ENCODE measurements at regions not wholly inside any gene's neighbourhood (a gene's known extent, or its start where the extent isn't known, plus 50 kb on each side); places are given as distances from the start of the nearest gene placed in this dataset.

GRCh38 chr10:8502573-8502972 lies 448.1 kb downstream of the GATA3 start:
- no peaks in the 10 kb centered on the region for H3K9me3 ChIP-seq
- DNase-seq (no peak), ATAC-seq (no peak)

GRCh38 chr10:8504499-8504898 lies 450.0 kb downstream of the GATA3 start:
- Histone ChIP-seq H3K4me3 (no peak overlapping the region), H3K36me3 (no peaks in the 10 kb centered on the region), H3K4me1 (no peaks in the 10 kb centered on the region), H3K27me3 (peaks cover 0 to 4% (median 0%) of the 10 kb centered on the region in 4 donors), H3K27ac (no peak overlapping the region), H3K9me3 (no peaks in the 10 kb centered on the region)
- 41 to 44% methylated on average over 10 of the region's 10 CpGs for WGBS, 2 donors
- DNase-seq (no peak), FAIRE-seq (no peak), ATAC-seq (no peak)
- intact Hi-C loops (cut with DNase I), result loop anchor here in 1 of 3 donors (10.0 kb wide), 1 partner anchor 90 kb away; no protein-coding TSS in a partner anchor
- no peak for TF ChIP-seq CTCF (IDR thresholded peaks at IDR 0.05)

More at GRCh38 chr10:8502573-8502972, 448.1 kb downstream of the GATA3 start:
- whole genome bisulfite sequencing, 2 donors, result 44 to 45% methylated on average over 5 of the region's 5 CpGs
- intact Hi-C loops (cut with DNase I), result loop anchor here in 1 of 3 donors (10.0 kb wide), 1 partner anchor 92 kb away; no protein-coding TSS in a partner anchor
- no peak for FAIRE-seq
- Histone ChIP-seq H3K27me3 (no peaks in the 10 kb centered on the region), H3K4me3 (no peak overlapping the region), H3K27ac (no peak overlapping the region), H3K4me1 (no peaks in the 10 kb centered on the region), H3K36me3 (no peaks in the 10 kb centered on the region)
- no peak for TF ChIP-seq CTCF (IDR thresholded peaks at IDR 0.05)

GRCh38 chr10:8507156-8507555 lies 452.7 kb downstream of the GATA3 start:
- FAIRE-seq, result no peak
- no peak for TF ChIP-seq CTCF (IDR thresholded peaks at IDR 0.05)

GRCh38 chr10:8508882-8509281 lies 454.4 kb downstream of the GATA3 start:
- no peak for TF ChIP-seq CTCF (IDR thresholded peaks at IDR 0.05)
- FAIRE-seq (no peak), ATAC-seq (no peak), DNase-seq (no peak)
- intact Hi-C loops (cut with DNase I), result loop anchor here in 1 of 3 donors (10.0 kb wide), 1 partner anchor 86 kb away; no protein-coding TSS in a partner anchor
- 73 to 79% methylated on average over 2 of the region's 2 CpGs for WGBS, 2 donors
- Histone ChIP-seq H3K4me1 (no peaks in the 10 kb centered on the region), H3K36me3 (no peaks in the 10 kb centered on the region), H3K9me3 (no peaks in the 10 kb centered on the region), H3K27ac (no peak overlapping the region), H3K4me3 (no peak overlapping the region), H3K27me3 (peaks cover 0 to 4% (median 0%) of the 10 kb centered on the region in 4 donors)

More at GRCh38 chr10:8507156-8507555, 452.7 kb downstream of the GATA3 start:
- no peak for ATAC-seq
- no peaks in the 10 kb centered on the region for H3K4me1 ChIP-seq
- intact Hi-C loops (cut with DNase I), result loop anchor here in 1 of 3 donors (10.0 kb wide), 1 partner anchor 88 kb away; no protein-coding TSS in a partner anchor
- 47 to 64% methylated on average over 3 of the region's 3 CpGs for WGBS, 2 donors
- DNase-seq, result no peak
- peaks cover 0 to 4% (median 0%) of the 10 kb centered on the region in 4 donors for H3K27me3 ChIP-seq
- H3K9me3 ChIP-seq, result no peaks in the 10 kb centered on the region
- H3K36me3 ChIP-seq, result no peaks in the 10 kb centered on the region
- no peak overlapping the region for H3K4me3 ChIP-seq
- H3K27ac ChIP-seq, result no peak overlapping the region

- 45 to 48% methylated on average over 1 of the region's 1 CpG for WGBS, 2 donors
- no peaks in the 10 kb centered on the region for H3K9me3 ChIP-seq
- no peak overlapping the region for H3K4me3 ChIP-seq
- TF ChIP-seq CTCF (IDR thresholded peaks at IDR 0.05), result no peak
- ATAC-seq (no peak), FAIRE-seq (no peak), DNase-seq (no peak)
- intact Hi-C loops (cut with DNase I), result no loop called here
- H3K27me3 ChIP-seq, result peaks cover 0 to 4% (median 0%) of the 10 kb centered on the region in 4 donors
- H3K36me3 ChIP-seq, result no peaks in the 10 kb centered on the region
- no peak overlapping the region for H3K27ac ChIP-seq
- H3K4me1 ChIP-seq, result no peaks in the 10 kb centered on the region
Observed at GRCh38 chr10:8510471-8510870, 456.0 kb downstream of the GATA3 start.
